ENCODE measurements at regions not wholly inside any gene's neighbourhood (a gene's known extent, or its start where the extent isn't known, plus 50 kb on each side); places are given as distances from the start of the nearest gene placed in this dataset.

DNA sequence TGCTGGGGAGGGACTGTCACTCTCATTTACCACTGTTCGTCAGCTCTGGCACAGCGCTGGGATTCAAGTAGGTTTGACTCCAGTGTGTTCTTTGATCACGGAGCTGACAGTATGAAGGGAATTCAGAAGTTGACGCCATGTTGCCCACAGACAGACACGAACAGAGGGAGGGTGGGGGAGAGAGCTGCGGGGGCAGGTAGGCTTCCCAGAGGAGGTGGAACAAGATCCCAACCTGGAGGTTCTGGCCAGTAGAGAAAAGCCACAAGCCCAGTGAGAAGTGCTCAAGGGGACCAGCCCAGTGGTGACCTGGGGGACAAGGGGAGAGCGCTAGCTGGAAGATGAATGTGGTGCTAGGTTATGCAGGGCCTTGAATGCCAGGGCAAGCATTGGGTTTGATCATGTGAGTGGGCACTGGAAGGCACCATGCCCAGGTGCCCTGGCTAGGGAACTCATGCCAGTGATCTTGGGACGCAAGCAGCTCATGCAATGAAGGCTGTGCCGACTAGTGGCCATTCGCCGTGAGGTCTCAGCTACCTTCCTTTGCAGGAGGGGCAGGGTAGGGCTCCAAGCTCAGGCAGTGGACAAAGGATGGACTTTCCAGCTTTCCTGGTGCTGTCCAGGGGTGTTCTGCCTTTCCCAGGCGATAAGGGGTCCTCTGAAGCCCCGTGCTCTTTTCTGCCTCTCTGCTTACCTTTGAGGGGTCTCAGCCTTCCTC, 50.4 kb upstream of the APCDD1L start:
- TF ChIP-seq FOXM1 (IDR thresholded peaks at IDR 0.05; ENCODE audit: low read depth, low read length) (no peak), CHD2 (IDR thresholded peaks at IDR 0.05; ENCODE audit: borderline replicate concordance, low read depth, low read length) (no peak), GABPA (IDR thresholded peaks at IDR 0.05; ENCODE audit: low read depth) (no peak), CEBPB (IDR thresholded peaks at IDR 0.05; ENCODE audit: borderline replicate concordance in 1 of 2, low read depth in 2 of 2, low read length in 2 of 2) (no peak)

Data from GM12878 (cell line).